ENCODE measurements at regions not wholly inside any gene's neighbourhood (a gene's known extent, or its start where the extent isn't known, plus 50 kb on each side); places are given as distances from the start of the nearest gene placed in this dataset.

- Mint-ChIP-seq H3K36me3 (ENCODE audit: low read depth) (no peaks in the 10 kb centered on the region), H3K27me3 (ENCODE audit: low read depth) (no peaks in the 10 kb centered on the region), H3K27ac (no peak overlapping the region), H3K4me1 (no peaks in the 10 kb centered on the region), H3K4me3 (no peak overlapping the region), H3K9me3 (no peaks in the 10 kb centered on the region)
- TF ChIP-seq CTCF (IDR thresholded peaks at IDR 0.05; ENCODE audit: unreplicated experiment in 3 of 3) = no peak
Measured at GRCh38 chr7:27364344-27364758, 121.7 kb downstream of the EVX1 start.

- no peak for TF ChIP-seq CTCF (IDR thresholded peaks at IDR 0.05; ENCODE audit: unreplicated experiment in 3 of 3)
- H3K27me3 Mint-ChIP-seq (ENCODE audit: low read depth) = no peaks in the 10 kb centered on the region
- no peak overlapping the region for H3K27ac Mint-ChIP-seq
Measured at GRCh38 chr7:27367179-27367932, 124.8 kb downstream of the EVX1 start.

GRCh38 chr7:27367933-27368549, 125.4 kb downstream of the EVX1 start:
- no peaks in the 10 kb centered on the region for H3K4me1 Mint-ChIP-seq
- no peak for TF ChIP-seq CTCF (IDR thresholded peaks at IDR 0.05; ENCODE audit: unreplicated experiment in 3 of 3)
- H3K4me3 Mint-ChIP-seq = no peak overlapping the region
- no peak overlapping the region for H3K27ac Mint-ChIP-seq
- H3K27me3 Mint-ChIP-seq (ENCODE audit: low read depth) = peaks cover 4% of the 10 kb centered on the region
- H3K36me3 Mint-ChIP-seq (ENCODE audit: low read depth) = no peaks in the 10 kb centered on the region
- no peaks in the 10 kb centered on the region for H3K9me3 Mint-ChIP-seq

More at GRCh38 chr7:27367179-27367932, 124.8 kb downstream of the EVX1 start:
- Mint-ChIP-seq H3K36me3 (ENCODE audit: low read depth) (no peaks in the 10 kb centered on the region), H3K9me3 (no peaks in the 10 kb centered on the region), H3K4me3 (no peak overlapping the region), H3K4me1 (no peaks in the 10 kb centered on the region)

GRCh38 chr7:27374958-27375841, 132.6 kb downstream of the EVX1 start:
- no peaks in the 10 kb centered on the region for H3K36me3 Mint-ChIP-seq (ENCODE audit: low read depth)
- no peak for TF ChIP-seq CTCF (IDR thresholded peaks at IDR 0.05; ENCODE audit: unreplicated experiment in 3 of 3)
- peaks cover 24% of the 10 kb centered on the region for H3K27me3 Mint-ChIP-seq (ENCODE audit: low read depth)
- peaks cover 15% of the 10 kb centered on the region for H3K4me1 Mint-ChIP-seq
- H3K4me3 Mint-ChIP-seq = no peak overlapping the region
- no peak overlapping the region for H3K27ac Mint-ChIP-seq
- H3K9me3 Mint-ChIP-seq = no peaks in the 10 kb centered on the region

- H3K27me3 Mint-ChIP-seq (ENCODE audit: low read depth) = peaks cover 29% of the 10 kb centered on the region
- H3K4me1 Mint-ChIP-seq = peaks cover 15% of the 10 kb centered on the region
- no peak for TF ChIP-seq CTCF (IDR thresholded peaks at IDR 0.05; ENCODE audit: unreplicated experiment in 3 of 3)
- H3K36me3 Mint-ChIP-seq (ENCODE audit: low read depth) = no peaks in the 10 kb centered on the region
- no peak overlapping the region for H3K27ac Mint-ChIP-seq
- no peaks in the 10 kb centered on the region for H3K9me3 Mint-ChIP-seq
- H3K4me3 Mint-ChIP-seq = no peak overlapping the region
Measured at GRCh38 chr7:27375958-27376357, 133.4 kb downstream of the EVX1 start.

Measured in nephron (organoid).